ENCODE measurements at regions not wholly inside any gene's neighbourhood (a gene's known extent, or its start where the extent isn't known, plus 50 kb on each side); places are given as distances from the start of the nearest gene placed in this dataset.

DNA sequence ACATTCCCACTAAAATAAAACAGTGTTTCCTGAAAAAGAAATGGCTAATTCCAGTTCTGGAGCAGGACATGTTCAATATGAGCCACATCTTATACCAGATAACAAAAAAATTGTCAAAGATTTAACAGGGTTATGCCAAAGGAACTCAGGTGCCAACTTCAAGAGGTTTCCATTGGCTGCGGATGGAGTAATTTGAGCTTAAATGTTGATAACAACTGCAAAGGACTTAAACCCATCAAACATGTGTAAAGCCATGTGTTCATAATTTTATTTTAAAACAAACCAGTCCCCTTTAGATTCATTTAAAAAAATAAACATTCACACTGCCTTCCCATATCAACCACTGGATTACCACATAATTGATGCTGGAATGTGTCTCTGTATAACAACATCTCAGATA is 156.4 kb upstream of the PCDH18 start:
- TF ChIP-seq POLR2A (IDR thresholded peaks at IDR 0.05; ENCODE audit: low read depth, low read length): no peak
- TF ChIP-seq, protein P1, sequence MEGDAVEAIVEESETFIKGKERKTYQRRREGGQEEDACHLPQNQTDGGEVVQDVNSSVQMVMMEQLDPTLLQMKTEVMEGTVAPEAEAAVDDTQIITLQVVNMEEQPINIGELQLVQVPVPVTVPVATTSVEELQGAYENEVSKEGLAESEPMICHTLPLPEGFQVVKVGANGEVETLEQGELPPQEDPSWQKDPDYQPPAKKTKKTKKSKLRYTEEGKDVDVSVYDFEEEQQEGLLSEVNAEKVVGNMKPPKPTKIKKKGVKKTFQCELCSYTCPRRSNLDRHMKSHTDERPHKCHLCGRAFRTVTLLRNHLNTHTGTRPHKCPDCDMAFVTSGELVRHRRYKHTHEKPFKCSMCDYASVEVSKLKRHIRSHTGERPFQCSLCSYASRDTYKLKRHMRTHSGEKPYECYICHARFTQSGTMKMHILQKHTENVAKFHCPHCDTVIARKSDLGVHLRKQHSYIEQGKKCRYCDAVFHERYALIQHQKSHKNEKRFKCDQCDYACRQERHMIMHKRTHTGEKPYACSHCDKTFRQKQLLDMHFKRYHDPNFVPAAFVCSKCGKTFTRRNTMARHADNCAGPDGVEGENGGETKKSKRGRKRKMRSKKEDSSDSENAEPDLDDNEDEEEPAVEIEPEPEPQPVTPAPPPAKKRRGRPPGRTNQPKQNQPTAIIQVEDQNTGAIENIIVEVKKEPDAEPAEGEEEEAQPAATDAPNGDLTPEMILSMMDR (IDR thresholded peaks at IDR 0.05; ENCODE audit: extremely low read depth in 1 of 2, insufficient read depth in 1 of 2, low read depth in 1 of 2, low read length in 2 of 2): no peak
- TF ChIP-seq EZH2 (IDR thresholded peaks at IDR 0.05; ENCODE audit: borderline replicate concordance, low read depth, low read length, severe bottlenecking): no peak
- TF ChIP-seq, protein P2, sequence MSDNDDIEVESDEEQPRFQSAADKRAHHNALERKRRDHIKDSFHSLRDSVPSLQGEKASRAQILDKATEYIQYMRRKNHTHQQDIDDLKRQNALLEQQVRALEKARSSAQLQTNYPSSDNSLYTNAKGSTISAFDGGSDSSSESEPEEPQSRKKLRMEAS (IDR thresholded peaks at IDR 0.05; ENCODE audit: insufficient read depth, insufficient read length): no peak
- TF ChIP-seq POLR2AphosphoS5 (IDR thresholded peaks at IDR 0.05; ENCODE audit: insufficient read depth, low read depth, low read length): no peak
- no peak for TF ChIP-seq FOS (IDR thresholded peaks at IDR 0.05; ENCODE audit: borderline replicate concordance, insufficient read depth, low read length)
- no peak for TF ChIP-seq GATA2 (IDR thresholded peaks at IDR 0.05; ENCODE audit: insufficient read depth, insufficient read length, low read depth, low read length)
- TF ChIP-seq MYC (IDR thresholded peaks at IDR 0.05; ENCODE audit: low read depth, low read length): no peak

Data from endothelial cell of umbilical vein (primary cell).